ENCODE measurements at regions not wholly inside any gene's neighbourhood (a gene's known extent, or its start where the extent isn't known, plus 50 kb on each side); places are given as distances from the start of the nearest gene placed in this dataset.

GRCh38 chr13:44833139-44833538 lies 156.1 kb downstream of the NUFIP1 start:
- TF ChIP-seq, protein P1, sequence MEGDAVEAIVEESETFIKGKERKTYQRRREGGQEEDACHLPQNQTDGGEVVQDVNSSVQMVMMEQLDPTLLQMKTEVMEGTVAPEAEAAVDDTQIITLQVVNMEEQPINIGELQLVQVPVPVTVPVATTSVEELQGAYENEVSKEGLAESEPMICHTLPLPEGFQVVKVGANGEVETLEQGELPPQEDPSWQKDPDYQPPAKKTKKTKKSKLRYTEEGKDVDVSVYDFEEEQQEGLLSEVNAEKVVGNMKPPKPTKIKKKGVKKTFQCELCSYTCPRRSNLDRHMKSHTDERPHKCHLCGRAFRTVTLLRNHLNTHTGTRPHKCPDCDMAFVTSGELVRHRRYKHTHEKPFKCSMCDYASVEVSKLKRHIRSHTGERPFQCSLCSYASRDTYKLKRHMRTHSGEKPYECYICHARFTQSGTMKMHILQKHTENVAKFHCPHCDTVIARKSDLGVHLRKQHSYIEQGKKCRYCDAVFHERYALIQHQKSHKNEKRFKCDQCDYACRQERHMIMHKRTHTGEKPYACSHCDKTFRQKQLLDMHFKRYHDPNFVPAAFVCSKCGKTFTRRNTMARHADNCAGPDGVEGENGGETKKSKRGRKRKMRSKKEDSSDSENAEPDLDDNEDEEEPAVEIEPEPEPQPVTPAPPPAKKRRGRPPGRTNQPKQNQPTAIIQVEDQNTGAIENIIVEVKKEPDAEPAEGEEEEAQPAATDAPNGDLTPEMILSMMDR (IDR thresholded peaks at IDR 0.05) = no peak
- TF ChIP-seq REST (IDR thresholded peaks at IDR 0.05; ENCODE audit: insufficient read depth in 1 of 2, low read depth in 2 of 2, low read length in 1 of 2) (no peak), SIN3A (IDR thresholded peaks at IDR 0.05; ENCODE audit: borderline replicate concordance, insufficient read depth, low read depth, low read length) (no peak), POLR2AphosphoS5 (IDR thresholded peaks at IDR 0.05; ENCODE audit: low read depth, low read length) (no peak)
